AG04450 (cell line): ENCODE measurements at regions not wholly inside any gene's neighbourhood (a gene's known extent, or its start where the extent isn't known, plus 50 kb on each side); places are given as distances from the start of the nearest gene placed in this dataset.

ENCODE experiments used
- CTCF ChIA-PET: fragments of 300-600, 350-600 bp; formaldehyde crosslinking; extraction: SDS; loops from one replicate; lab custom pipeline; 2022; ENCODE audit warnings: antibody characterized with exemption, inconsistent platforms; lab: Charles Lee
- POLR2A ChIA-PET: fragments of 350-600 bp; formaldehyde crosslinking; extraction: SDS; loops from one replicate; lab custom pipeline; 2021; ENCODE audit warnings: antibody characterized with exemption, inconsistent platforms; lab: Yijun Ruan, JAX
- DNase-seq: peaks from one replicate; pipeline ENCODE4 v3.0.0-alpha.2; 2011; ENCODE audit warnings: low read depth, low spot score
- H3K27ac ChIP-seq: one replicate; pipeline ENCODE4 v1.5.1; 2012; ENCODE audit warnings: low read depth, low read length, control low read depth
- H3K27me3 ChIP-seq: one replicate; pipeline ENCODE4 v1.6.0; 2012; ENCODE audit warnings: low read length; ENCODE audit not compliant: control insufficient read depth, insufficient read depth
- H3K4me3 ChIP-seq: 2 replicates; pipeline ENCODE4 v1.5.1; 2011; ENCODE audit warnings: mild to moderate bottlenecking, low read depth, low read length, control low read depth
- H3K9me3 ChIP-seq: 2 replicates; pipeline ENCODE4 v1.5.1; 2012; ENCODE audit warnings: low read length; ENCODE audit not compliant: control insufficient read depth, insufficient read depth
- TF ChIP-seq, protein P1 (sequence below): IDR thresholded peaks from 2 replicates; pipeline ENCODE4 v1.5.1; 2011; ENCODE audit warnings: low read depth, low read length, control low read depth, inconsistent platforms

DNA sequence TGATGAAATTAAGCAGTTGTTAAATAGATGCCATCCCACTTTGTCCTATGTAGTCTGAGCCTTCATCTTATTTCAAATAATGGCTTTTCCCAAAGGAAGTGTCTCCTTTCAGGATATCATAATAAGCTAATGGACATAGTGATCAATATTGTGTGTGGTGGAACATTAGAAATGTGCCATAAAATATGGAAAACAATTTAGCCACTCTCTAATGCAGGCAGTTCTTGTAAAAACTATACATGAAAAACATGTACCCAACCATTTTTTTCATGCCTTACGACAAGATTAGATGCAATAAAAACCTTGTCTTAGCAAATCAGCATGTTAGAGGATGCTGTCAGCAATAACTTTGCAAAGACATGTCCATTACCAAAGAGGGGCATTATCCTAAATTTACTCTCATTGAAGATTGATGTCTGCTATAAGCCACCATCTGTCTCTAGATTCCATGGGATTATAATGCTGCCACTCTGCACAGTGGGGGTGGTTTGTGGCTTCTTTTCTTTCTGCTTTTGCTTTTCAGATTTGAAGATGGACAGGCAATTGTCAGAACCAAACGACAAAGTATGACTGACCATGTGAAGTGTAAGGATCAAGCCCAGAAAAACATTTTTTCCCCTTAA, 724.0 kb upstream of the ZNF608 start:
- TF ChIP-seq, protein P1, sequence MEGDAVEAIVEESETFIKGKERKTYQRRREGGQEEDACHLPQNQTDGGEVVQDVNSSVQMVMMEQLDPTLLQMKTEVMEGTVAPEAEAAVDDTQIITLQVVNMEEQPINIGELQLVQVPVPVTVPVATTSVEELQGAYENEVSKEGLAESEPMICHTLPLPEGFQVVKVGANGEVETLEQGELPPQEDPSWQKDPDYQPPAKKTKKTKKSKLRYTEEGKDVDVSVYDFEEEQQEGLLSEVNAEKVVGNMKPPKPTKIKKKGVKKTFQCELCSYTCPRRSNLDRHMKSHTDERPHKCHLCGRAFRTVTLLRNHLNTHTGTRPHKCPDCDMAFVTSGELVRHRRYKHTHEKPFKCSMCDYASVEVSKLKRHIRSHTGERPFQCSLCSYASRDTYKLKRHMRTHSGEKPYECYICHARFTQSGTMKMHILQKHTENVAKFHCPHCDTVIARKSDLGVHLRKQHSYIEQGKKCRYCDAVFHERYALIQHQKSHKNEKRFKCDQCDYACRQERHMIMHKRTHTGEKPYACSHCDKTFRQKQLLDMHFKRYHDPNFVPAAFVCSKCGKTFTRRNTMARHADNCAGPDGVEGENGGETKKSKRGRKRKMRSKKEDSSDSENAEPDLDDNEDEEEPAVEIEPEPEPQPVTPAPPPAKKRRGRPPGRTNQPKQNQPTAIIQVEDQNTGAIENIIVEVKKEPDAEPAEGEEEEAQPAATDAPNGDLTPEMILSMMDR, result no peak
- no peak for DNase-seq
- H3K4me3 ChIP-seq, result no peak overlapping the region
- no peaks in the 10 kb centered on the region for H3K27me3 ChIP-seq
- CTCF ChIA-PET, result no interaction called here
- H3K9me3 ChIP-seq, result no peaks in the 10 kb centered on the region
- no peak overlapping the region for H3K27ac ChIP-seq
- POLR2A ChIA-PET, result no interaction called here

DNA sequence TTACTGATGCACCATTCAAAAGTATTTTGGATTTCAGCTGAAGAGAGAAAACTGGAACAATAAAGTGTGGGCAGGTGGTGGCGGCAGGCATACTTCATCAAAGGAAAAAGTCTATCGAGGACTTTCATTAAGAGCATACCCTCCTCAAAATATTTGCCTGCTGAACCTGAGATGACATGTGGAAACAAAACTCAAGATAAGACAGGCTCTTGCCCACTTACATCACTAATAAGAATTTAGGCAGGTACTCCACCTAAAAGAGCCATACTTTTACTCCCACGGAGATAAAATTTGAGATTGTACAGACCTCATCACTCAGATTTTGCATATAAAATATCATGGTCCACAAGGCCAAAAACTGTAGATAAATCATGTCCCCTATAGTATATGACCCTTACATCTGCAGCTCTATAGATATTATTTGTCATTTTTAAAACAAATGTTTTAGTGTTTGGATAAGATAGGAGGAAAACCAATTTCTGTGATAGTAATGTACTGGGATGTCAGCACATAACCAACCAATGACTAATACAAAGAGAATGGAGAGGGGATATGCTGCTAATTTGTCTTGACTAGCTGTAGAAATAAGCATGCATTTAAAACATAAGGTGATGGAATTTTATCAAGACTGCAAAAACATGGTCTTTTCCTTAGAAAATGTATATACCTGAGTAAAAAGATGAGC, 730.6 kb upstream of the ZNF608 start:
- Histone ChIP-seq H3K9me3 (no peaks in the 10 kb centered on the region), H3K4me3 (no peak overlapping the region), H3K27me3 (no peaks in the 10 kb centered on the region), H3K27ac (no peak overlapping the region)
- TF ChIP-seq, protein P1, result no peak
- DNase-seq, result no peak
- ChIA-PET POLR2A (interaction anchor here (0.7 kb wide), 1 partner anchor 224 kb away, joined by 3 read pairs; no protein-coding TSS in a partner anchor), CTCF (no interaction called here)

DNA sequence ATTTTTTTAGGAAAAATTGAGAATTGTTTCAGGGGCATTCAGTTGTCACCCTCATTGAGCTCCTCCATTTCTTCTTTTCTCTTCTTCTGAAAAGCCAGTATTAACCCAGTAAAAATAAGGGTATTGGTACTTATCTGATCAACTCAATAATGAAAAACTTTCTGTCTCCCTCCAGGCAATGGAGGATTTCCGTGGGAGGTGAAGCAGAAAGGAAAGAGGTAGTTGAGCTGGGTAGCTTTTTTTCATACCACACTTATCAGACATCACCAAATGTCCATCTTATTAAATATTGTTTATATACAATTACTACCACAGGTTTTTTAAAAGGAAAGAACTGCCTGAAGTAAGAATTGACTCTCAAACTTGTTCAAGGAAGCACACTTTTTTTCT, 731.1 kb upstream of the ZNF608 start:
- ChIA-PET POLR2A (interaction anchor here (0.7 kb wide), 1 partner anchor 223 kb away, joined by 3 read pairs; no protein-coding TSS in a partner anchor), CTCF (no interaction called here)
- DNase-seq, result no peak
- H3K9me3 ChIP-seq, result no peaks in the 10 kb centered on the region
- TF ChIP-seq, protein P1, result no peak
- no peak overlapping the region for H3K27ac ChIP-seq
- no peaks in the 10 kb centered on the region for H3K27me3 ChIP-seq
- H3K4me3 ChIP-seq, result no peak overlapping the region

DNA sequence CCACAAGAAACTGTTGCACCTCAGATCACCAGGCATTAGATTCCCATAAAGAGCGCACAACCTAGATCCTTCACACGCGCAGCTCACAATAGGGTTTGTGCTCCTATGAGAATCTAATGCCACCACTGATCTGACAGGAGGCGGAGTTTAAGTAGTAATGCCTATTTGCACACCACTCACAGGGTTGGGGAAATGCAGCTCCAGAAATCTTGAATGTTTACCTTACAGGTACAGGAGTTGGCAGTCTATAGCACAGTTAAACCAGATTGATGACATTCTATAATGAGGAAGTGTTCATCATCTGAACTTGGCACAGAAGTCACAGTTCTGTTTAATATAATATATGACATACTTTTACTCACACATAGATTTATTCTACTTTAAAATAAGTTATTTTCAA, 732.2 kb upstream of the ZNF608 start:
- no peaks in the 10 kb centered on the region for H3K27me3 ChIP-seq
- CTCF ChIA-PET, result interaction anchor here (0.7 kb wide), 1 partner anchor 67 kb away, joined by 4 read pairs; no protein-coding TSS in a partner anchor
- H3K4me3 ChIP-seq, result no peak overlapping the region
- H3K27ac ChIP-seq, result no peak overlapping the region
- no peak for DNase-seq
- no peaks in the 10 kb centered on the region for H3K9me3 ChIP-seq
- TF ChIP-seq, protein P1, result no peak
- POLR2A ChIA-PET, result no interaction called here

DNA sequence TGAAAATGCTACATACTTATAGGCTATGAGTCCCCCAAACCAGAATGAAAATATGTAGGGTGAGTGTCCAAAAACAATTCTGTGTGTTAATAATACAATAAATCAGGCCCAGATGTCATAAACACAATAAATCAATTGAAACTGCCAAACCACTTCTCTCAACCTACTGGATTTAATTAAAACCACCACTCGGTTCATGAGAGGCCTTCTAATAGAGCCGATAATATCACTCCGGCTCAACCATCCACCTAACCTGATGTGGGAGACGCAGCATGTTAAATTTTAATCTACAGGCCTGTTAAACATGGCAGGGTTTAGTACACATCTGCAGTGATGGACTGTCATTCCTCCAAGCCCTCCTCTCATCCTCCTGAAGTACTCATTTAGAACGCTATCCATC, 734.5 kb upstream of the ZNF608 start:
- Histone ChIP-seq H3K27ac (no peak overlapping the region), H3K4me3 (no peak overlapping the region), H3K9me3 (no peaks in the 10 kb centered on the region), H3K27me3 (no peaks in the 10 kb centered on the region)
- POLR2A ChIA-PET, result no interaction called here
- DNase-seq, result no peak
- CTCF ChIA-PET, result no interaction called here
- TF ChIP-seq, protein P1, result no peak
